HEK293T (cell line): ENCODE measurements at regions not wholly inside any gene's neighbourhood (a gene's known extent, or its start where the extent isn't known, plus 50 kb on each side); places are given as distances from the start of the nearest gene placed in this dataset.

Experiments used
- CTCF ChIA-PET: fragments of 350-600 bp; formaldehyde crosslinking; extraction: SDS; loops from one replicate; lab custom pipeline; 2021; ENCODE audit warnings: antibody characterized with exemption, inconsistent platforms; lab: Yijun Ruan, JAX
- POLR2A ChIA-PET: fragments of 350-600 bp; formaldehyde crosslinking; extraction: SDS; loops from one replicate; lab custom pipeline; 2020; ENCODE audit warnings: antibody characterized with exemption, inconsistent platforms; lab: Yijun Ruan, JAX
- DNase-seq: peaks from one replicate; pipeline ENCODE4 v3.0.0; 2012; ENCODE audit warnings: mixed read lengths; ENCODE audit errors: extremely low spot score
- ARNT ChIP-seq: fragments of 450-650 bp; IDR thresholded peaks from 2 replicates; pipeline ENCODE4 v1.6.1; 2017; ENCODE audit warnings: mild to moderate bottlenecking
- BHLHE40 ChIP-seq: fragments of 450-650 bp; IDR thresholded peaks from 2 replicates; pipeline ENCODE4 v1.6.1; 2016; ENCODE audit warnings: mild to moderate bottlenecking, moderate library complexity, borderline replicate concordance
- CTBP1 ChIP-seq: fragments of 450-650 bp; IDR thresholded peaks from 2 replicates; pipeline ENCODE4 v1.6.1; 2016; ENCODE audit warnings: borderline replicate concordance
- ELF4 ChIP-seq: fragments of 450-650 bp; IDR thresholded peaks from 2 replicates; pipeline ENCODE4 v1.6.1; 2017; ENCODE audit warnings: antibody characterized with exemption
- FOXA1 ChIP-seq: fragments of 450-650 bp; IDR thresholded peaks from 2 replicates; pipeline ENCODE4 v1.6.1; 2016; ENCODE audit warnings: mild to moderate bottlenecking
- FOXK2 ChIP-seq: fragments of 450-650 bp; IDR thresholded peaks from 2 replicates; pipeline ENCODE4 v1.6.1; 2016; ENCODE audit warnings: mild to moderate bottlenecking
- FOXM1 ChIP-seq: fragments of 450-650 bp; IDR thresholded peaks from 2 replicates; pipeline ENCODE4 v1.6.1; 2017; ENCODE audit warnings: mild to moderate bottlenecking, borderline replicate concordance
- HDGF ChIP-seq: fragments of 450-650 bp; IDR thresholded peaks from 2 replicates; pipeline ENCODE4 v1.6.1; 2017; ENCODE audit warnings: antibody characterized with exemption, borderline replicate concordance
- L3MBTL2 ChIP-seq: fragments of 450-650 bp; conservative IDR thresholded peaks from 2 replicates; pipeline ENCODE4 v1.6.1; 2016; ENCODE audit warnings: mild to moderate bottlenecking
- LEF1 ChIP-seq: fragments of 450-650 bp; IDR thresholded peaks from 2 replicates; pipeline ENCODE4 v1.6.1; 2017; ENCODE audit warnings: mild to moderate bottlenecking, borderline replicate concordance
- NFRKB ChIP-seq: fragments of 450-650 bp; IDR thresholded peaks from 2 replicates; pipeline ENCODE4 v1.6.1; 2016; ENCODE audit warnings: mild to moderate bottlenecking, moderate library complexity
- SP1 ChIP-seq: fragments of 450-650 bp; IDR thresholded peaks from 2 replicates; pipeline ENCODE4 v1.6.1; 2017
- SUZ12 ChIP-seq: fragments of 450-650 bp; IDR thresholded peaks from 2 replicates; pipeline ENCODE4 v1.6.1; 2016; ENCODE audit warnings: mild to moderate bottlenecking
- TARDBP ChIP-seq: fragments of 450-650 bp; IDR thresholded peaks from 2 replicates; pipeline ENCODE4 v1.6.1; 2016
- ZNF384 ChIP-seq: fragments of 450-650 bp; IDR thresholded peaks from 2 replicates; pipeline ENCODE4 v1.6.1; 2016
- TF ChIP-seq, protein P1 (sequence below): fragments of 450-650 bp; IDR thresholded peaks from 2 replicates; pipeline ENCODE4 v1.6.1; 2016

DNA sequence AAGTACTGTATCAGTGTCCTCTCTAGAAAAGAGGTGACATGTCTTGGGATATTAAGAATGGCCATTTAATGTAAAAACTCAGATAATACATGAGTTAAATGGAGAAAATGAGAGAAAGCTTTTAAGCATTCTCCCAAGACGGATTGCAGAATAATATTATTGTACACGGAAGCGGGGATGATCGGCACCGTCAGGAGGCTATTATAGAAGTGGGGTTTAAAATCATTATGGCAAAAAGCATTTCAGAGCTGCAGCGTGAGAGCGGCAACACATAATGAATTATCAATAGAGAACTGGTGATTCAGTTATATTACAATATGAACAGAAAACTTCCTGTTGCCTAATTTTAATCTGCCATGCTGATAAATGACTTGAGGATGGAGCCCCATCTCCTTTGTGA is 261.7 kb upstream of the IRX3 start:
- ChIA-PET POLR2A (no interaction called here), CTCF (interaction anchor here (1.0 kb wide), 1 partner anchor 9 kb away, joined by 3 read pairs; no protein-coding TSS in a partner anchor)
- TF ChIP-seq TARDBP (no peak), FOXA1 (no peak), L3MBTL2 (no peak), SP1 (no peak), ELF4 (no peak), CTBP1 (no peak), FOXK2 (no peak), HDGF (no peak), FOXM1 (no peak), ZNF384 (no peak), BHLHE40 (no peak), ARNT (no peak), LEF1 (no peak), NFRKB (no peak), SUZ12 (no peak)
- TF ChIP-seq, protein P1, sequence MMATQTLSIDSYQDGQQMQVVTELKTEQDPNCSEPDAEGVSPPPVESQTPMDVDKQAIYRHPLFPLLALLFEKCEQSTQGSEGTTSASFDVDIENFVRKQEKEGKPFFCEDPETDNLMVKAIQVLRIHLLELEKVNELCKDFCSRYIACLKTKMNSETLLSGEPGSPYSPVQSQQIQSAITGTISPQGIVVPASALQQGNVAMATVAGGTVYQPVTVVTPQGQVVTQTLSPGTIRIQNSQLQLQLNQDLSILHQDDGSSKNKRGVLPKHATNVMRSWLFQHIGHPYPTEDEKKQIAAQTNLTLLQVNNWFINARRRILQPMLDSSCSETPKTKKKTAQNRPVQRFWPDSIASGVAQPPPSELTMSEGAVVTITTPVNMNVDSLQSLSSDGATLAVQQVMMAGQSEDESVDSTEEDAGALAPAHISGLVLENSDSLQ = no peak
- no peak for DNase-seq

DNA sequence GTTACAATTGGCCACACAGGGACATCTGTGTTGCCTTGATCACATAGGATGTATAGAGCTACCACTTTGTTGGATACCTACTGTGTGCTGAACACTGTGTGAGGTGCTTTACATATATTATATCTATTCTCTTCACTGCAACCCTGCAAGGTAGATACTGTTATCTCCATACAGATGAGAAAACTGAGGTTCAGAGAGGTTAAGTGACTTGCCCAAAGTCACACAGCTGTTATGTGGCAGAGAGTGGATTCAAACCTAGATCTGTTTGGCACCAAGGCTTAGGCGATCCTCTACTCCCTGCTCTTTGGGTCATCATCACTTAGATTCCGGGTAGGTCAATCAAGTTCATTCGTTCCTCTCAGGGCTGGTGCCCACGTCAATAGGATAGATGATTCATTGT is 260.5 kb upstream of the IRX3 start:
- CTCF ChIA-PET = no interaction called here
- POLR2A ChIA-PET = no interaction called here
- DNase-seq = no peak
- no peak for TF ChIP-seq CTBP1
- no peak for TF ChIP-seq LEF1
- no peak for TF ChIP-seq L3MBTL2

DNA sequence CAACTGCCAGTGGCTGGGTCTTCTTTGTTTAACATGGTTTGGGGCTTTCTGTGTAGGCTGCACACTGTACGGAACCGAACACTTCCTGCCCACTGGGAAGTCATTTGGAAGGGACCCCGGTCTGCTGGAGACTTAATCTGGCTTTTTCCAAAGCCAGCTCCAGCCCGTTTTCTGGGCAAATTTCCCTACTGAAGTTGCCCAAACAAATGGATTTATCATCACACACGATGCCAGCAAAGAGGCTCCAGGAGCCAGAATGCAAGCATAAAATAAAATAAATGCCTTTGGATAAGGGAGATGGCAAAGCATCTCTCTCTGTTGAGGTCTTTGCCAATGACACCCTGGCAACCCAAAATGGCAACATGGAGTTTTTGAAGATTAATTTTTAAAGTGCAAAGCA is 259.9 kb upstream of the IRX3 start:
- DNase-seq = no peak
- POLR2A ChIA-PET = no interaction called here
- CTCF ChIA-PET = no interaction called here
- TF ChIP-seq FOXK2 = no peak
- TF ChIP-seq SUZ12 = no peak
- no peak for TF ChIP-seq ELF4
- TF ChIP-seq BHLHE40 = no peak
- no peak for TF ChIP-seq ARNT
- no peak for TF ChIP-seq HDGF
- TF ChIP-seq, protein P1 = no peak
- no peak for TF ChIP-seq NFRKB
- TF ChIP-seq FOXM1 = no peak
- TF ChIP-seq CTBP1 = no peak
- no peak for TF ChIP-seq FOXA1
- TF ChIP-seq SP1 = no peak
- no peak for TF ChIP-seq LEF1
- no peak for TF ChIP-seq ZNF384
- TF ChIP-seq L3MBTL2 = no peak

DNA sequence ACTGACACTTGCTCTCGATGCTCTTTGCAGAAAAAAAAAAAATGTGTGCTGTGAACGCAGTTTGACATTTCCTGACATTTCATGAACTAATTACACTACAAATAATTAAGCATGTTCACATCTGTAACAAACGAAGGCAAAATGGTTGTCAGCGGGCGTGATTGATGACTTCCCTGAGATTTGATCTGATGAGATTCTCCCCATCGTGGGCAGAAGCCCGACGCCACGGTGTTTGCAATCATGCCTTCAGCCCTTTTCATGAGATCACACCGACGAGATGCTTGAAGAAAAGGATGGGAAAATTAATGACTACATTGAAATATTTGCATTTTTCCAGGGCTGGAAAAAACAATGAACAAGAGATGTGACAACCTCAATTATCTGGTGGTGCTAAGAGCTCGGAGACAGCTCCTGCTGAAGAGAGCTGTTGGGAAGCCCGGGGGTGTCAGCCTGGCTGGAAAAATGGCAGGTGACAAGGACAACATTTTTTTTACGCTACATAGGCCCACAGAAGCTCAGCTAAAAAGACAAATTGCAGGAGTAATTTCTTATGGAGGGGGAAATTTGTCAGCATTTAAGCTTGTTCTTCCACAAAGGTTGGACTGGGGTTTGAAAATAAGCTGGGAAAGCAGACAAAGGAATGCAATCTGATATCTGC is 259.4 kb upstream of the IRX3 start:
- no peak for DNase-seq
- CTCF ChIA-PET = no interaction called here
- TF ChIP-seq FOXA1 = no peak
- TF ChIP-seq, protein P1 = peak; percentile 58; the same call in 1 of the 2 replicates
- POLR2A ChIA-PET = no interaction called here

DNA sequence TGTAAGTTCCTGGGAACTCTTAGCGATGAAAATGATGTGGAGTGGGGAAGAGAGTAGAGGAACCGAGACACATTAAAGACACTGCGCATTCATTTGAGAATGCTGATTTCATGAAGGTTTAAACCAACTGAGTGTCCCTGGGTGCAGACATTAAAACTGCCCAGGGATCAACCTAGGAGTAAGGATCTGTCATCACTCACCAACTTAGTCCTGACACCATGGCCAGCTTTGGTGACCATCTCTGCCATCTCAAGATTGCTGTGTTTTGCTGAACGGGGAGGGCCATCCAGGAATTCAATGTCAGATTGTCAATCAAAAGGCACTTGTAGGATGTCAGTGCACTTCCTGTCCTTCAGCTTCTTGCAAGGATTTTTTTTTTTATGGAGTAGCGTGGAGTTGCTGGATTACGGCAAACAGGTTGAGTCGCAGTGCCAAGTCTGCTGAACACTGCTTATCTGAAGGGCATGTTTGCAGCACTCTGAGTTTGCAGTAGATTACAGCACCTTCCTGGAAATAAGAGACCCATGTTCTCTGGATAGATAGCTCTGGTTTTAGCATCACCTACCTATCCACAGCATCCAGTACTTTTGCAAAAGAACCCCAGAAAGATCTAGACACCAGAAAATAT is 258.1 kb upstream of the IRX3 start:
- ChIA-PET POLR2A (interaction anchor here (0.6 kb wide), 1 partner anchor 219 kb away, joined by 3 read pairs; no protein-coding TSS in a partner anchor), CTCF (no interaction called here)
- no peak for TF ChIP-seq ELF4
- TF ChIP-seq FOXA1 = no peak
- TF ChIP-seq TARDBP = no peak
- TF ChIP-seq SP1 = no peak
- TF ChIP-seq CTBP1 = no peak
- no peak for TF ChIP-seq SUZ12
- TF ChIP-seq NFRKB = no peak
- TF ChIP-seq FOXK2 = no peak
- TF ChIP-seq, protein P1 = no peak
- TF ChIP-seq HDGF = no peak
- TF ChIP-seq ARNT = no peak
- TF ChIP-seq L3MBTL2 = no peak
- no peak for TF ChIP-seq ZNF384
- TF ChIP-seq BHLHE40 = no peak
- no peak for TF ChIP-seq FOXM1
- no peak for TF ChIP-seq LEF1
- no peak for DNase-seq
